ENCODE measurements at regions not wholly inside any gene's neighbourhood (a gene's known extent, or its start where the extent isn't known, plus 50 kb on each side); places are given as distances from the start of the nearest gene placed in this dataset.

DNA sequence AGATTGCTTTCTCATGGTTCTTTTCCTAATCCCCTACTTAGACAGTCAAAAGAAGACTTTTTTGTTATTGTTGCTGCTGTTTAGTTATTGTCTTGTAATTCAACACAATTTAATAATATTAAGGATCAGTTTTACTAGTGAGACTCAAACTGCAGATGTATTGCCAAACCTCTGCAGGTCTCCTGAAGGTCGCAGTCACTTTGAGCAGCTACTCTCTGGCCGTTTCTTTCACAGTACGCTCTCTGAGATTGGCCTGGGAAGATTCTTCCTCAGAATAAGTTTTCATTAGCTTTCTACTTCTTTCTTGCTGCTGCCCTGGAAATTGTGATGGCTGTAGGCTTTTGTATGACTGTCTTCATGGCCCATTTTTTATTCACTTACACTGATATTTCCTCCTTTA is 930.8 kb downstream of the QKI start:
- TF ChIP-seq, protein P1, sequence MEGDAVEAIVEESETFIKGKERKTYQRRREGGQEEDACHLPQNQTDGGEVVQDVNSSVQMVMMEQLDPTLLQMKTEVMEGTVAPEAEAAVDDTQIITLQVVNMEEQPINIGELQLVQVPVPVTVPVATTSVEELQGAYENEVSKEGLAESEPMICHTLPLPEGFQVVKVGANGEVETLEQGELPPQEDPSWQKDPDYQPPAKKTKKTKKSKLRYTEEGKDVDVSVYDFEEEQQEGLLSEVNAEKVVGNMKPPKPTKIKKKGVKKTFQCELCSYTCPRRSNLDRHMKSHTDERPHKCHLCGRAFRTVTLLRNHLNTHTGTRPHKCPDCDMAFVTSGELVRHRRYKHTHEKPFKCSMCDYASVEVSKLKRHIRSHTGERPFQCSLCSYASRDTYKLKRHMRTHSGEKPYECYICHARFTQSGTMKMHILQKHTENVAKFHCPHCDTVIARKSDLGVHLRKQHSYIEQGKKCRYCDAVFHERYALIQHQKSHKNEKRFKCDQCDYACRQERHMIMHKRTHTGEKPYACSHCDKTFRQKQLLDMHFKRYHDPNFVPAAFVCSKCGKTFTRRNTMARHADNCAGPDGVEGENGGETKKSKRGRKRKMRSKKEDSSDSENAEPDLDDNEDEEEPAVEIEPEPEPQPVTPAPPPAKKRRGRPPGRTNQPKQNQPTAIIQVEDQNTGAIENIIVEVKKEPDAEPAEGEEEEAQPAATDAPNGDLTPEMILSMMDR (IDR thresholded peaks at IDR 0.05; ENCODE audit: poor library complexity, severe bottlenecking): no peak
- no peak for TF ChIP-seq EZH2 (IDR thresholded peaks at IDR 0.05; ENCODE audit: borderline replicate concordance, insufficient read depth, low read length, poor library complexity, severe bottlenecking)

Measured in neural cell (in vitro differentiated cells).